ENCODE measurements at regions not wholly inside any gene's neighbourhood (a gene's known extent, or its start where the extent isn't known, plus 50 kb on each side); places are given as distances from the start of the nearest gene placed in this dataset.

GRCh38 chr6:114520976-114521375 lies 178.2 kb upstream of the HS3ST5 start:
- DNase-seq, result no peak

DNA sequence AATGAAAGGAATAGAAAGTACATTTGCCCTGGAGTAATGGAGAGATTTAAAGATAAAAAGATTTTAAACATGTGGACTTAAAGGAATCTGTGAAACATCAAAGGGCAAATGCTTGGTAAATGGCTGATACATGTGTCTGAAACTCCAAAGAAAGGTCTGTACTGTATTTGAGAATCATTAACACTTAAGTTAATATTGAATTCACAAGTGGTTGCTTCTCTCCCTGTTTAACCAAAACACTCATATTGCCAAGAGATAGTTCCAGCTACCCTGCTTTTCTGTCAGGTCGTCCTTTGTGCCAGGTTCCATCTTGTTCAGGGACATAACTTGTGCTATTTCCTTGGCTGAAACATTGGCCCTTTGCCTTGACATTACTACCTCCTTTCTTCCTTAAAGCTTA lies 171.3 kb upstream of the HS3ST5 start:
- no peak for DNase-seq

DNA sequence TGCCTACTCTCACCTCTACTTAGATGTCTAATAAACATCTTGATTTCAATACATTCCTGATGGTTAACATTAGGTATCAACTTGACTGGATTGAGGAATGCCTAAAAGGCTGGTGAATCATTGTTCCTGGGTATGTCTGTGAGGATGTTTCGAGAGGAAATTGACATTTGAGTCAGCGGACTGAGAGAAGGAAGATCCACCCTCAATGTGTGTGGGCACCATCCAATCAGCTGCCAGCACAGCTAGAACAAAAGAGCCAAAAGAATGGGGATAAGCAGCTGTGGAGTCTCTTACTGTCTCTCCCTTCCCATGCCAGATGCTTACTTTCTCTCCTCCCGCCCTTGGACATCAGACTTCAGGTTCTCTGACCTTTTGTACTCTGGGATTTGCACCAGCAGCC lies 128.6 kb upstream of the HS3ST5 start:
- DNase-seq, result no peak

- DNase-seq, result no peak
Observed at GRCh38 chr6:114467931-114468330, 125.1 kb upstream of the HS3ST5 start.

- DNase-seq, result no peak
Observed at GRCh38 chr6:114465511-114465910, 122.7 kb upstream of the HS3ST5 start.

- DNase-seq, result no peak
Observed at GRCh38 chr6:114453737-114454276, 111.0 kb upstream of the HS3ST5 start.

- peak in 2 of 3 experiments; percentile 15 to 28 for DNase-seq
Observed at GRCh38 chr6:114452785-114453401, 110.1 kb upstream of the HS3ST5 start.

GRCh38 chr6:114450631-114451030 lies 107.8 kb upstream of the HS3ST5 start:
- no peak for DNase-seq

DNA sequence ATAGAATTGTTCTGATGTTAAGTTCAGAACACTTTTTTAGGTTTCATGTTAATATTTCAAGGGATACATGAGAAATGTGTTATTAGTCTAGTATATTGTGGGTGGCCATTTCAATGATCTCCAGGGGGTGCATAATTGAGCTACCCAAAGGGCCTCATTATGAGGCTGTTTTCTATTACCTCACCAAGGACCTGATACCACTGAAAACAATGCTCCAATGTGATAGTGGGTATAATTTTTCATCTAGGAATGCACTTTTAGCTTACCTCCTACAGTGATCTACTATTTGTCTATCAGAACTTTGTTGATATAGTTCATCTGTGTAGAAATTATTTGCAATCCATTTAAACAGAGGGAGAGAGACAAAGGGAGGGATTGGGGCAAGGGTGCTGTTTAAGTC lies 106.8 kb upstream of the HS3ST5 start:
- DNase-seq, result peak in 2 of 3 experiments; percentile 45 to 87

DNA sequence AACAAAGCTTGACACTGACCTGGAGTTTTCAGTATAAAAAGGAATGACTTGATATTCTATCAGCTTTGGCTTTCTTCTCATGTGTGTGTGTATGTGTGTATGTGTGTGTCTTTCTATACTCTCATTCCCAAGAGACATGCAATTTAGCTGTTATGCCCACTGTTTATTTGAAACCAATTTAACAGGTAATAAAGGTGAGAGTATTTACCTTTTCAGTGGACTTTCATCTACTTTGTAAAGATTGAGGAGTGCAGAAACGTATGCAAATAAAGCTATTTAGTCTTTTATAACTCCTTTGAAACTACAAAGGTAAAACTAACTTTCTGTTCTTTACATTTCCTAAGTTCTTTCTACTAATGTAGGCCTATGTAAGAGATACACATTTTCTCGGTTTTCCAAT lies 103.5 kb upstream of the HS3ST5 start:
- DNase-seq, result peak in 1 of 3 experiments; percentile 46

DNA sequence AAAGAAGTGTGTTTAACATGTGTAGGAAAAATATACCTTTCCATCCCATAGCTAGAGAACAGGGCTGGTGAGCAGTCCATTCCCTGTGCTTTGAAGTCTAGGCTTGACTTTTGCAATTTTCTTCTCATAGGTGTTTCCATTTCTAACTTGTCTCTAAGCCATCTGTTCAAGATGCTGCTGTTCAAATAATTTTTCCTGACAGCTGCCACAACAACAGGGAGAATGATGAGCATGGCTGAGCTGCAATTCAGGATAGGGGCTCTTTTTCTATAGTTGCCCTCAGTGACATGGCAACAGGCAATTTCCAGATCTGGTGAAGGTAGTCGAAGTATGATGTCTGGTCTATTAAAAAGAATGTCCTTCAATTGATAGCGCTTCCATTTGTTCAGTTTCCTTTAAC lies 103.0 kb upstream of the HS3ST5 start:
- DNase-seq, result peak in 1 of 3 experiments; percentile 46

GRCh38 chr6:114439411-114439810 lies 96.6 kb upstream of the HS3ST5 start:
- no peak for DNase-seq

GRCh38 chr6:114437235-114437634 lies 94.4 kb upstream of the HS3ST5 start:
- no peak for DNase-seq

GRCh38 chr6:114436691-114437090 lies 93.9 kb upstream of the HS3ST5 start:
- no peak for DNase-seq

- no peak for DNase-seq
Observed at GRCh38 chr6:114435985-114436384, 93.2 kb upstream of the HS3ST5 start.

- DNase-seq, result peak in 2 of 3 experiments; percentile 12 to 67
Observed at GRCh38 chr6:114432400-114432799, 89.6 kb upstream of the HS3ST5 start.

DNA sequence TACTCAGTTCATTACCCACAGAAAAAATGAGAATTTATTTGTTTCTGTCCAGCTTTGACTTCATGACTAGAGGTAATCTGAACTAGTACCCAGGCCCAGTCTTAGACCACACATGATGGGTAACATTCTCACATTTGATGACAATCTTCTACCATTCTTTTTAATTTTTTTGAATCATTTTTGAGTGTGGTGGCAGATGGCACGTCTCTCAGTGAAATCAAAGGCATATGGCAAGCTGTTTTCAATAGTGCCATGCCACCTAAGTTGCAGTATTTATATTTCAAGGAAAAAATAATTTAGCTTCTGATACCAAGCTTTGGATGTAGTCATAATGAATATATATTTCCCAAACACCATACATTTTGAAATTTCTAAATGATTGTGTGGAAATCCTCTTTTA lies 88.8 kb upstream of the HS3ST5 start:
- no peak for DNase-seq

DNA sequence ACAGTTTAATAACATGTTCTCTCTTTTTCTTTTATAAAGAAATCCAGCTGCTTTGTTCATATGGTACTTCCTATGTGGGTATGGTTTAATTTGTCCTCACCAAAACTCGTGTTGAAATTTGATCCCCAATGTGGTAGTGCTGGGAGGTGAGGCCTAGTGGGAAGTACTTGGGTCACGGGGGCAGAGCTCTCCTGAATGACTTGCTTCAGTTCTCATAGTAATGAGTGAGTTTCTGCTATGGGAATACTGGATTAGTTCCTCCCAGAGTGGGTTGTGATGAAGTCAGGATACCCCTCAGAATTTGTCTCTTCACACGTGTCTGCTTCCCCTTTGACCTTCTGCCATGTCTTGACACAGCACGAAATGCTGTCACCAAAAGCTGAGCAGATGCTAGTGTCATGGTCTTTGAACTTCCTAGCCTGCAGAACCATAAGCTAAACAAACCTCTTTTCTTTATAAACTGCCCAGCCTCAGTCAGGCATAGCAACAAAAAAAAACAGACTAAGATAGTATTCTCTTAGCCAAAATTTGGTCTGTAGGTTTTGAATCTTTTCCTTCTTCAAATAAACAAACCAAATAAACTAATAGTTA lies 87.8 kb upstream of the HS3ST5 start:
- DNase-seq, result no peak

DNA sequence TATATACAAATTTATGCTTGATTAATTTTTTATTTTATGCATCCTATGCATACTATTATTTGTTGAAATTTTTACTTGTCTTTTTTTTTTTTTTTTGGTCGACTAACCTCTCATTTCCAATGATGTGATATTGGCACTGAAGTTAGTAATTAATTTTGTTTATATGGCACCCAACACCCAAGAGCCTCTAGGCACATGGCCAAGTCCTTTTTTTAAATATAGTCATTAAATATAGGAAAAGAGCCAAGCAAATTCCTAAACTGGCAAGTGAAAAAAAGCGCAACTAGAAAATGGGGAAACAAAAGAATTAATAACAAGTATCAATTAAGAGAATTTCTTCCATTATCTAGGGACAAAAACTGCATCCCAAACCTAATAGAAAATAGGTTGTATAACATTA lies 85.5 kb upstream of the HS3ST5 start:
- peak in 1 of 3 experiments; percentile 40 for DNase-seq

DNA sequence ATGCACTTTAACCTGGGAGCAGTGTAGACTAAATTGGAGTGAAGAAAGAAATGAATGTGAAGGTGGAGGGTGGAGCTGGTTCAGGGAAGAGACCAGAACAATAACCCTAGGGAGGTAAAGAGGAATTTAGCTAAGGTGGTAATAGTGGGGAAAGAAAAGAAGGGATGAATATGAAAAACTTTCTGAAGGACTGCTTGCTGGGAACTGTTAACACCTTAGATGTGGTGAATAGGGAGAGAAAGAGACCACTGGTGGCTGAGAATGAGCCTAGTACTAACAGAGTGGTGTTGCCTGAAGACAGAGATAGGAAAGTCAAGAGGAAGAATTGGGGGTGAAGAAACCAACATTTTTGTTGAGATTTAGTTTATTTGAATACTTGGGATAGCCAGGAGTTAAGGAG lies 78.4 kb upstream of the HS3ST5 start:
- DNase-seq, result no peak

DNA sequence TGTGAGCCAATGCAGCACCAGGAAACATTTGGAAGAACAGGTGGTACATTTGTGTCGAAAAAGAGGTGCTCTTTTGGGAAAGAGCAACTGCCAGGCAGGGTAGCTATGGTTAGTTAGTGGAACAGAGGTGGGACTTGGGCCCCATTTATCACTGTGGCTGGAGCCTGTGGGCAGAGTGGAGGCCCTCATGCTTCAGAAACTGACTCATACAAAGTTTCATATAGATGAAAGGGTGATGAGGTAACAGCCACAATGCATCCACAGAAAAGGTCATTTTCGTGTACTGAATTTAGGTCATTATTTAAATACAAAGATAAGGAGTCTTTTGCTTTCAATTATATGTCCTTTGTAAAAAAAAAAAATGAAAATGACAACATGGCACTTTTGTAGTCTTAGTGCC lies 76.4 kb upstream of the HS3ST5 start:
- no peak for DNase-seq

- no peak for DNase-seq
Observed at GRCh38 chr6:114418304-114418972, 75.6 kb upstream of the HS3ST5 start.

DNA sequence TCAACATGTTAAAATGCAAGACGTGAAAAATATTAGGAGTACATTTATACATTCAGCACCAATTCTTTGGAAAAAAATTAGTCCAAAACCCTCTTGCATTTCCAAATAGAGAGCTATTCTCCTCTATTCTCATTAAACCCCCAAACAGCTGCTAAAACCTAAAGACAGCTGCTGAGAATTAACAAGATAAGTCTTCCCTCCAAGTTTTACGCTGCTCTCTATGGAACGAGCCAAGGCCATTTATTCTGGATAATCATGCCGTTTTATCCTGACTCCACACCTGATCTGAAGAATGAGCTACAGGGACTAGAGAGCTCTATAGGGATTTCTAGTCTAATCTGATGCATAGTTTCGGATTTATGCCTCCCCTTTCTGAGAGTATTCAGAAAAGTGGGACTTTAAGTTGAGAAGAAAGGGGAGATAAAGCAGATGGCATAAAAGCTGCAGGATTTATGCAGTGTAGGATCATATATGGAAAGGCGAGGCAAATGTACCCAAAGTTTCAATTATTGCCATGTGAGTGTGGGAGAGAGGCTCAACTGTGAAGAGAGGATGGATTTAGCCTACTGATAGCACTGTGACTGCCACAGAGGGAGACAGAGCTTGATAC lies 64.7 kb upstream of the HS3ST5 start:
- DNase-seq, result no peak
